ENCODE measurements at regions not wholly inside any gene's neighbourhood (a gene's known extent, or its start where the extent isn't known, plus 50 kb on each side); places are given as distances from the start of the nearest gene placed in this dataset.

DNA sequence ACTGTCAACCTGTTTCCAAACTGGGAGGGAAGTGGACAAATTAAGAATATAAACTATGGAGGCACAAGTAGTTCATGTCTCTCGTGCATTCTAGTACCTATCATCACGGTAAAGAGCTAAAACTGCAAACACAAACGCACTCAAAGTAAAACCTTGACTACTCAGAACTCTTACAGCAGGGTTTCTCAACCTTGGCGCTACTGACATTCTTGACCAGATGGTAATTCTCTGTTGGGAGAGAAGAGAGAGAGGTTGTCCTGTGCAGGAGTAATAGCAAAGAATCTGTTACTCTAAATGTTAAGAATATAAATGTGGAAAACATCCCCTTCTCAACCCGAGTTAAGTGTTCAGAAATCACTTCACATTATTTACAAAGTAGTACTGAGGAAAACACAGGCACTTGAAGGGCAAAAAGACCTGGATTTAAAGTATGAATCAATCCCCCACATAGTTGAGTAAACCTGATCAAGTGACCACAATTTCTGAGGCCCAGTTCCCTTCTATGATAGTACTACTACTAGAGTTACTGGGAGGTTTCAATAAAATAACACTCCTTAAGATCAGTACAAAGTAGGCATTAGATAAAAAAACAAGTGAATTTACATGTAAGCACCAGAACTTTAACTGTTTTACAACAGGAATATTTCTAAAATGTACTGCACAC lies 73.1 kb upstream of the ARHGAP32 start:
- no peak for DNase-seq

DNA sequence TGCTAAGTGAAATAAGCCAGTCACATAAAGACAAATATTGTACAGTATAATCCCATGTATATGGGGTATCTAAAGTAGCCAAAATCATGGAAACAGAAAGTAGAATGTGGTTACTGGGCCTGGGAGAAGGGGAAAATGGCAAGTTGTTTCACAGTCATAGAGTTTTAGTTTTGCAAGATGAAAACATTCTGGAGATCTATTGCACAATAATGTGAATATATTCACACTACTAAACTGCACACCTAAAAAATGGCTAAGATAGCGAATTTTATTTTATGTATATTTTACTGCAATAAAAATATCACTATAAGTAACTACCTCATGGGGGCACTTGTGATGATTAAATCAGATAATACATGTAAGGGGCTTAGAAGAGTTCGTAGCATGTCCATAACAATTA lies 72.0 kb upstream of the ARHGAP32 start:
- DNase-seq: no peak

DNA sequence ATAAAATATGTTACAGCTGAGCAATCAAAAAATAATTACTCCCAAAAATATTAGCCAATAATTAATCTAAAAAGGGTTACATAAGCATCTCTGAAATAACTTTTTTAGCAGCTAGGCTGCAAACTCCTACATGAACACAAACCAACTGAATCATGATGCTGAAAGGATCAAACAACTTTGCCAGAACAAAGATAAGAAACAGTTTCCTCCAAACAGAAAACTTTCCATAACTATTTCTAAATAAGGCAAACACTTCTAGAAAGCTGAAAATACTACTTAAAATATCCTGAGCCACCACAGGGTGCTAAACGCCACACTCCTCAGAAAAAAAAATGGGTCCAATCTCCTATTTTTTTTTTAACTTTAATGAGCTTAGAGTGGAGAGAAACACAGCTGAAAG lies 68.6 kb upstream of the ARHGAP32 start:
- DNase-seq: peak; percentile 41

DNA sequence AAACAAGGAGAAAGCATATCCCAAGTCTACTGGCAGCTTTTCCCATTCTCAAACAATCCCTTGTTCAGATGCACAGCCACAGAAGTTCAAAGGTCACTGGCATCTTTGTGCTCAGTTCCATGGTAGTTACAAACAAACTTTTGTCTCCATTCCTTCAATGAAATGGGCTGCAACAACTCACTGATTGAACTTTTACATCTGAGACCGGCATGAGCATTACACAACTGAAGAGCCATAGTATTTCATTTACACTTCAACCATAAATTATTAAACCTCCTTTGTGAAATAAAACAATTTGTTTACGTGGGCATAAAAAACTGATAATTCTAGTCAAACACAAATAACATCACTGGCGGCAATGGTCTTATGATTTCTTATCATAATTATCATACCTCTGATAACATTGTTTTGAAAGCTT lies 67.8 kb upstream of the ARHGAP32 start:
- DNase-seq: no peak

DNA sequence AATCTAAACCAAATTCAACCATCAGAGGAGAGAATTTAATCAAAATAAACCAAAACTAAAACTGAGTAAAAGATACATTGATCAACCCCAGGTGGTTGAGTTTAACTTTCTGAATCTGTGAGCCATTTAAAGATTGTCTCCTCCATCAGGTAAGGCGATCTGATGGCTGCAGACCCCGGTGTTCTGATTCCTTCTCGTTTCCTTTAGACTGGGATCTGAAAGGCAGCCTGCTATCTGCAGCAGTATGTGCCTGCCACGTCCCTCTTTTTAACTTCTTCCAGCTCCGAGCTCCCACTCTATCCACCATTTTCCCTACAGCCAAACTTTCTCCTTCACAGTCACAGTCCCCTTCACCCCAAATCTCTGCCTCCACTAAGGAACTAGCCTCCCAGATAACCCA lies 66.1 kb upstream of the ARHGAP32 start:
- DNase-seq: no peak

DNA sequence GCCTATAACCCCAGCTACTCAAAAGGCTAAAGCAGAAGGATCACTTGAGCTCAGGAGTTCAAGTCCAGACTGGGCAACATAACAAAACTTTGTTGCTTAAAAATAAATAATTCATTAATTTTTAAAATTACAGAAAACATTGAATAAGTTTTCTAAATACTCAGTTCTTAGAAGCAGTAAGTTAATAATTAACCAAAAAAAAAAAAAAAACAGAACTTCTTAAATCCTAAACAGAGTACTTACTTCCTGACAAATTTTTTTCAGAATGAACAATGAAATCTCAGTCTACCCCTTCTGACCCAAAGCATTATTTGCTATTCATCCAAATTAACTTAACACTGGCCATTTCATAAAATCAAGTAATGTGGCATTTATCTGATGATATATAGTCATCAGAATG lies 65.4 kb upstream of the ARHGAP32 start:
- no peak for DNase-seq

DNA sequence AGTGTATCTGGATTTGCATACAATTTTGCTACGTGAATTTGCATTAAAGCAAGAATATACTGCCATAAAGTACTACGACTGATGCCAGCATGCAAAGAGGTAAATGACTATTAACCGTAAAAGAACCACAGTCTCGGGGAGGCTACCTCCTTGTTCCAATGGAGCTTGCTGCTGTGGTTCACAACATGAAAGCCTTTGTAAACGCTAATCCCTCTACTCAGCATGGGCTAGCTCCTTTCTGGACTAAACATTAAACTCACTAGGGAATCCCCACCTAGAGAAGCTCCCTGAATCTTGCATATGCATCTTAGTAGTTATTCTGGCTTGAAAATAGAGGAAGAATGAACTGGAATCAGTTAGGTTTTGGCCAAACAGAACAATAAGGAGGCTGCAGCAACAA lies 60.5 kb upstream of the ARHGAP32 start:
- no peak for DNase-seq

DNA sequence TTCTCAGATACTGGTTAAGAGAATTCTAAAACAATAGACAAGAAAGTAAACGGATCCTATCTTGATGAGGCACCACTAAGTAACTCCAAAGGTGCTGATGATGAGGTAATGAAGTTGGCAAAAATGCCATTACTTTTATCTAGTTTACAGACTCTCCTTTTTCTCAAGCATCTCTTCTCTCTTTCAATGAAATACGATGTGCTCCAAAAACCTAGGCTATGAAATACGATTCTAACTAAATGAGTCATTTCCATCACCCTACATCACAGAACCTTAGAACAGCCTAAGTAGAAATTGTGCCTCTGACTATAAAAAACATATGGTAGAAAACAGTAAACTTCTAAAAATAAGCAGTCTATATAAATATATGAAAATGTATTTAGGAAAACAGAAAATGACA lies 58.9 kb upstream of the ARHGAP32 start:
- no peak for DNase-seq

DNA sequence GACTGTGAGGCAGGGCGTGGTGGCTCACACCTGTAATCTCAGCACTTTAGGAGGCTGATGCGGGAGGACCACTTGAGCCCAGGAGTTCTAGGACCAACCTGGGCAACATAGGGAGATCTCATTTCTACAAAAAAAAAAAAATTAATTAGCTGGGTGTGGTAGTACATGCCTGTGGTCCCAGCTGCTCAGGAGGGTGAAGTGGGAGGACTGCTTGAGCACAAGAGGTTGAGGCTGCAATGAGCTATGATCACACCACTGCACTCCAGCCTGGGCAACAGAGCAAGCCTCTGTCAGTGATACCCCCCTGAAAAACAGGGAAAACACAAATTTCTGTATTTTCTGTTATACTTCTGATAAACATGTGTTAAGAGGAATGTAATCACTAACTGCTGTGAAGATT lies 57.8 kb upstream of the ARHGAP32 start:
- DNase-seq: no peak

DNA sequence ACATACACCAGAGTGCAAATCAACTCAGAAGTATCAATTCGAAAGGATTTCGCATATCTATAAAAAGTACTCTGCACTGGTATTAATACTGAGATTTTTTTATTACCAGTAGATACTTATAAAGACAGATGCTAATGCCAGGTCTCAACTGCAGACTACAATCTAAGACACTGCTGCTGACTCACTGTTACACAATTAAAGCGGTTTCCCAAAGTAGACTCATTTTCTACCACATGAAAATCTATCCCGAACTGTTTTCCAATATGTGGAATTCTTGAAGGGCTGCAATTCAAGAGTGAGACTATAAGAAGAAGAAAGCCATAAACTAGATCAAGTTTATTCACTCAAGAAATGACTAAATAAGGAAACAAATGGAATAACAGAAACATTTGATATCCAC lies 57.2 kb upstream of the ARHGAP32 start:
- DNase-seq: no peak

DNA sequence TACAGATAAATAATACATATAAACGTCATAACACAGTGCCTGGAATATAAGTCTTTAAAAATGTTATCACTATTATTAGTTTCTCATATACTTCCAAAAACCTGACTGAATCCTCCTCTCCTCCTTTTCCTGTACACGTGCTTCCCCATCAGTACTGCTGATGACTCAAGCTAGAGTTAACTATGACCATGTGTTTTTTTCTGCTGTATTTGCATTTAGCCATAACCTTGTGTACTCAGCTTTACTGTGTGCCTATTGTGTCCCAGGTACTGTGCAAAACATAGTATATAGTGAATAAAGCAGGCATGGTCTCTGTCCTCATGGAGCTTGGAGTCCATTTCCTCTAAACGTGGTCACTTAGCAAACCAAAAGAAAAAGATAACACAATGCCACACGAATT lies 56.5 kb upstream of the ARHGAP32 start:
- no peak for DNase-seq

DNA sequence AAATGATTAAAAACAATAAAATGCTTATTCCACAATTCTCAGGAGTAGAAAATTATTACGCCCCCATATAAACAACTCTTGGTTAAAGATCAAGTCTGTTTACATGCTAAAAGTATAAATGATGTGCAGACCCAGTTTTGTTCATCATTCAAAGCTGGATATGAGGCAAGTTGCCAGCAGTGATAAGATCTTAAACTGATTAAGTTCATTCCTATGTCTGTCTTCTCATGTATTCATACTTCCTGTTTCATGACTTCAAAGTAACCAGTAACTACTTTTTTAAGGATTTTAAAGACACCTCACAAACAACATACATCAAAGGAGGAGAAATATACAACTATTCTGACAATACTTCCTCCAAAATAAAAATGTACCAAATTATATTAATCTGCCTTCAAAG lies 55.0 kb upstream of the ARHGAP32 start:
- DNase-seq: peak; percentile 51

DNA sequence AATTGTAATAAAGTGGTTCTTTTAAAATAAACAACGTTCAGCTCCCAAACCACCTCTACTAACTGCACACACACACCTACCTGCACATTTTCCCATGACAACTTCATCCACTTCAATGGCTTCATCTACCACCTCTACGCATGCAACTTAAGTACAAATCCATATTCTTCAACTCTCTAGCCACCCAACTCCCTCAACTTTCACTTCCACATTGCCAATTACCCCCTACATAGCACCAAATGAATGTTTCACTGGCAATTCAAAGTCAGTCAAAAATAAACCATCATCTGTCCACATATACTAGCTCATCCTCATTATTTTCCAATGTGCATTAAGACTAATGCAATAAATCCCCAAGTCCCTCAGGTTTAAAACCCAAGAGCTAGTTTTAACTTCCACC lies 50.7 kb upstream of the ARHGAP32 start:
- no peak for DNase-seq

Measured in hematopoietic multipotent progenitor cell treated with erythropoietin and hydrocortisone succinate and interleukin-3 and kit ligand, for 4 days (in vitro differentiated cells).